OCI-LY1 (cell line): ENCODE measurements at regions not wholly inside any gene's neighbourhood (a gene's known extent, or its start where the extent isn't known, plus 50 kb on each side); places are given as distances from the start of the nearest gene placed in this dataset.
"Not testable (repeated sequence)": the region's sequence is repeated elsewhere in the genome, so short reads cannot be mapped to it uniquely, and the experiment has no call there.

Experiments
- H2AFZ ChIP-seq: fragments of 200-600 bp; sonication (generic), shearing (Covaris generic); 2 replicates; pipeline ENCODE4 v1.6.0; 2014; ENCODE audit warnings: antibody characterized with exemption, mild to moderate bottlenecking, low read length
- H3F3A ChIP-seq: fragments of 200-600 bp; sonication (generic), shearing (Covaris generic); 2 replicates; pipeline ENCODE4 v1.6.0; 2014; ENCODE audit warnings: mild to moderate bottlenecking, antibody characterized with exemption, low read length, moderate library complexity; ENCODE audit not compliant: insufficient read depth
- H3K27ac ChIP-seq: fragments of 200-600 bp; sonication (generic); 2 replicates; pipeline ENCODE4 v1.5.1; 2014; ENCODE audit warnings: low read length, mixed run types, mild to moderate bottlenecking, low read depth; ENCODE audit not compliant: poor library complexity, severe bottlenecking
- H3K27me3 ChIP-seq: fragments of 200-600 bp; sonication (generic); 2 replicates; pipeline ENCODE4 v1.6.0; 2014; ENCODE audit warnings: antibody characterized with exemption, mild to moderate bottlenecking, low read length, moderate library complexity; ENCODE audit not compliant: insufficient read depth
- H3K36me3 ChIP-seq: fragments of 200-600 bp; sonication (generic); 2 replicates; pipeline ENCODE4 v1.6.1; 2014; ENCODE audit warnings: mild to moderate bottlenecking, antibody characterized with exemption, low read length, moderate library complexity, mixed read lengths; ENCODE audit not compliant: insufficient read depth
- H3K4me1 ChIP-seq: fragments of 200-600 bp; sonication (generic); 2 replicates; pipeline ENCODE4 v1.5.1; 2014; ENCODE audit warnings: mild to moderate bottlenecking, low read length, moderate library complexity; ENCODE audit not compliant: insufficient read depth, severe bottlenecking
- H3K4me2 ChIP-seq: fragments of 200-600 bp; sonication (generic), shearing (Covaris generic); 2 replicates; pipeline ENCODE4 v1.6.1; 2014; ENCODE audit warnings: low read length
- H3K4me3 ChIP-seq: fragments of 200-600 bp; sonication (generic); 2 replicates; pipeline ENCODE4 v1.5.1; 2014; ENCODE audit warnings: low read length, low read depth, mild to moderate bottlenecking, mixed read lengths; ENCODE audit not compliant: poor library complexity, severe bottlenecking
- H3K79me2 ChIP-seq: fragments of 200-600 bp; shearing (Covaris generic); 2 replicates; pipeline ENCODE4 v1.6.1; 2016; ENCODE audit warnings: mixed run types, low read length, mixed read lengths; ENCODE audit not compliant: insufficient read depth
- H3K9ac ChIP-seq: fragments of 200-600 bp; sonication (generic), shearing (Covaris generic); 2 replicates; pipeline ENCODE4 v1.6.1; 2014; ENCODE audit warnings: mild to moderate bottlenecking, low read length, mixed read lengths
- H3K9me2 ChIP-seq: fragments of 200-600 bp; sonication (generic), shearing (Covaris generic); 2 replicates; pipeline ENCODE4 v1.6.1; 2014; ENCODE audit warnings: low read depth, mild to moderate bottlenecking, low read length, mixed read lengths
- H3K9me3 ChIP-seq: fragments of 200-600 bp; shearing (Covaris generic); 2 replicates; pipeline ENCODE4 v1.6.1; 2014; ENCODE audit warnings: low read length, mixed read lengths
- H4K20me1 ChIP-seq: fragments of 200-600 bp; sonication (generic), shearing (Covaris generic); 2 replicates; pipeline ENCODE4 v1.6.0; 2016; ENCODE audit warnings: mild to moderate bottlenecking, low read length; ENCODE audit not compliant: insufficient read depth

GRCh38 chr16:29300541-29301535, 105.7 kb downstream of the NPIPB11 start:
- H3K27ac ChIP-seq, H3K9ac ChIP-seq, H3K79me2 ChIP-seq, H4K20me1 ChIP-seq, H3K4me3 ChIP-seq, H3K36me3 ChIP-seq, H3K4me2 ChIP-seq, H3F3A ChIP-seq, H3K27me3 ChIP-seq, H3K4me1 ChIP-seq, H2AFZ ChIP-seq, H3K9me2 ChIP-seq, H3K9me3 ChIP-seq: not testable (repeated sequence)

DNA sequence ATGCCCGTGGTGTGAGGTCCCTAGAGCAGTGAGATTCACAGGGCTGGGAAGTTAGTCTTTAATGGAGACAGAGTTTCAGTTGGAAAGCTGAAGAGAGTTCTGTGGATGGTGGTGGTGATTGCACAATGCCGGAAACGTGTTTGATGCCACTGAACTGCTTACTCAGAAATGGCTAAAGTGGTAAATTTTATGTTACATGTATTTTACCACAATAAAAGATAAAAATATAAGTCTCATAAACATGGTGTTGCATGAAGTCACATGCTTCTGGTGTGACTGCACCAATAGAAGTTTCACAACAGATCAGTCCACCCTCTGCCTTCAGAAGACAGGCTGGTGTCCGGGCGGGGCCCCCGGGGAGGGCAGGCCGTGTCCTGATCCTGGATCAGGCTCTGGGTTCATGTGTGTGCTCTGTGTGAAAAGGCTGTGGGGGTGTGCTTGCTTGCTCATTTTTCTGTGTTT, 106.5 kb downstream of the NPIPB11 start:
- H3K27me3 ChIP-seq, H3K36me3 ChIP-seq, H3K4me2 ChIP-seq, H4K20me1 ChIP-seq, H3K9ac ChIP-seq, H3K4me3 ChIP-seq, H3K27ac ChIP-seq, H3F3A ChIP-seq, H3K4me1 ChIP-seq, H3K9me3 ChIP-seq, H3K79me2 ChIP-seq, H2AFZ ChIP-seq, H3K9me2 ChIP-seq: not testable (repeated sequence)

GRCh38 chr16:29298997-29299396, 107.5 kb downstream of the NPIPB11 start:
- not testable (repeated sequence) for H2AFZ ChIP-seq, H3K9me2 ChIP-seq, H3K27me3 ChIP-seq, H3K79me2 ChIP-seq, H3K4me1 ChIP-seq, H3K9me3 ChIP-seq, H3K36me3 ChIP-seq, H4K20me1 ChIP-seq, H3K27ac ChIP-seq, H3K4me3 ChIP-seq, H3K4me2 ChIP-seq, H3K9ac ChIP-seq, H3F3A ChIP-seq

DNA sequence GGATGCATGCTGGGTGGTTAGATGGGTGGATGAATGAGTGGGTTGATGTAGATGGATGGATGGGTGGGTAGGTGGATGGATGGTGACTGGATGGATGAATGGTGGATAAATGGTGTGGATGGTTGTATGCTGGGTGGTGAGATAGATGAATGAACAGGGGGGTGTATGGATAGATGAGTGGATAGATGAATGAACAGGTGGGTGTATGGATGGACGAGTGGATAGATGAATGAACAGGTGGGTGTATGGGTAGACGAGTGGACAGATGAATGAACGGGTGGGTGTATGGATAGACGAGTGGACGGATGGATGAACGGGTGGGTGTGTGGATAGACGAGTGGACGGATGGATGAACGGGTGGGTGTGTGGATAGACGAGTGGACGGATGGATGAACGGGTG, 108.2 kb downstream of the NPIPB11 start:
- not testable (repeated sequence) for H3K9me3 ChIP-seq, H3F3A ChIP-seq, H3K27me3 ChIP-seq, H3K9me2 ChIP-seq, H3K9ac ChIP-seq, H3K4me3 ChIP-seq, H3K79me2 ChIP-seq, H3K27ac ChIP-seq, H3K4me1 ChIP-seq, H4K20me1 ChIP-seq, H3K4me2 ChIP-seq, H2AFZ ChIP-seq, H3K36me3 ChIP-seq

DNA sequence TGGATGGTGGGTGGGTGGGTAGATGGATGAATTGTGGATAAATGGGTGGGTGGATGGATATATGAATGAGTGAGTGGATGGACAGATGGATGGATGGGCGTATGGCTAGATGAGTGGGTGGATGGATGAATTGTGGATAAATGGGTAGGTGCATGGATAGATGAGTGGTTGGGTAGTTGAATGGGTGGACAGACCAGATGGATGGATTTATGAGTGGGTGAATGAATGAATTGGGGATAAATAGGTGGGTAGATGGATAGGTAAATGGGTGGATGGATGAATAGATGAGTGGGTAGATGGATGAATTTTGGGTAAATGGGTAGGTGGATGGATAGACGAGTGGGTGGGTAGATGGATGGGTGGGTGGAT, 108.7 kb downstream of the NPIPB11 start:
- not testable (repeated sequence) for H3K9me3 ChIP-seq, H3K9me2 ChIP-seq, H3K36me3 ChIP-seq, H3K27ac ChIP-seq, H3K4me2 ChIP-seq, H3K27me3 ChIP-seq, H3K4me3 ChIP-seq, H3K4me1 ChIP-seq, H4K20me1 ChIP-seq, H3F3A ChIP-seq, H3K79me2 ChIP-seq, H3K9ac ChIP-seq, H2AFZ ChIP-seq

GRCh38 chr16:29297144-29297808, 109.2 kb downstream of the NPIPB11 start:
- not testable (repeated sequence) for H3K36me3 ChIP-seq, H3K4me1 ChIP-seq, H3F3A ChIP-seq, H3K4me3 ChIP-seq, H4K20me1 ChIP-seq, H3K9me2 ChIP-seq, H3K27me3 ChIP-seq, H3K4me2 ChIP-seq, H3K9ac ChIP-seq, H2AFZ ChIP-seq, H3K79me2 ChIP-seq, H3K9me3 ChIP-seq, H3K27ac ChIP-seq

DNA sequence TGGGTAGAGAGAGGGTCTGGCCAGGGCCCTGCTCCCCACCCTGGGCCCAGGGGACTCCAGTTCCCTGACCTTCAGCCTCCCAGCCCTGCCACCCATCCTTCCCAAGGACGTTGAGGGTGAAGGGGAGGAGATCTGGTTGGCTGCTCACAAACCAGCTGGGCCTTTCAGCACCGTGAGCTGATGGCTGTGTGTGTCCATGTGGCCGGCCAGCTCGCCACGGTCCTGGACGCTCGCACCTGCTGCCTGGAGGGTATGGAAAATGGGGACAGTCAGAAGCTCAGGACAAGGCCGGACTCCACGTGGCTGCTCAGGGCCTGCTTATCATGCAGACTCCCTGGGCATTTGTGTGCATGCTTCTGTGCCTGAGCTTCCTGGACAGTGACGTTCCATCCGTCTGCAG, 110.3 kb downstream of the NPIPB11 start:
- not testable (repeated sequence) for H3K4me2 ChIP-seq, H3K4me1 ChIP-seq, H3K4me3 ChIP-seq, H3F3A ChIP-seq, H3K27ac ChIP-seq, H2AFZ ChIP-seq, H3K27me3 ChIP-seq, H3K9ac ChIP-seq, H3K79me2 ChIP-seq, H3K9me3 ChIP-seq, H3K9me2 ChIP-seq, H4K20me1 ChIP-seq, H3K36me3 ChIP-seq
